ENCODE measurements at regions not wholly inside any gene's neighbourhood (a gene's known extent, or its start where the extent isn't known, plus 50 kb on each side); places are given as distances from the start of the nearest gene placed in this dataset.
A peak's percentile ranks its signal among the peaks of the same experiment; 100 is the strongest.

DNA sequence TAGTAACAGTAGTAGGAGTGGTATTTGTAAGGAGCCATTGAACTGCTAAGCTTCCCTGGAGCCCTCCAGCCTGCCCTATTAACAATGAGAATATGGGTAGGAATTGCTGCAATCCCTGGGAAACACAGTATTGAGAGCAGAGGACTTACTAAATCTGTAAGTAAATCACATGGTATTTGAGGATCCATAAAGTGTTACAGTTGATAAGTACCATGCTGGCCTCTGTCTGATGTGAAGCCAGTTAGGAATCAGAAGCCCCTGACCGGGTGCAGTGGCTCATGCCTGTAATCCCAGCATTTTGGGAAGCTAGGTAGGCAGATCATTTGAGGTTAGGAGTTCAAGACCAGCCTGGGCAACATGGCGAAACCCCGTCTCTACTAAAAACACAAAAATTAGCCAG, 224.6 kb downstream of the C1D start:
- DNase-seq (ENCODE audit: low read depth): no peak
- H3K4me3 ChIP-seq (ENCODE audit: low read depth, low read length): no peak overlapping the region
- TF ChIP-seq CTCF (IDR thresholded peaks at IDR 0.05; ENCODE audit: control insufficient read depth, extremely low read depth, insufficient read depth): no peak

- no peak for DNase-seq (ENCODE audit: low read depth)
- TF ChIP-seq CTCF (IDR thresholded peaks at IDR 0.05; ENCODE audit: control insufficient read depth, extremely low read depth, insufficient read depth): no peak
- H3K4me3 ChIP-seq (ENCODE audit: low read depth, low read length): no peak overlapping the region
Measured at GRCh38 chr2:67839242-67839641, 223.6 kb downstream of the C1D start.

DNA sequence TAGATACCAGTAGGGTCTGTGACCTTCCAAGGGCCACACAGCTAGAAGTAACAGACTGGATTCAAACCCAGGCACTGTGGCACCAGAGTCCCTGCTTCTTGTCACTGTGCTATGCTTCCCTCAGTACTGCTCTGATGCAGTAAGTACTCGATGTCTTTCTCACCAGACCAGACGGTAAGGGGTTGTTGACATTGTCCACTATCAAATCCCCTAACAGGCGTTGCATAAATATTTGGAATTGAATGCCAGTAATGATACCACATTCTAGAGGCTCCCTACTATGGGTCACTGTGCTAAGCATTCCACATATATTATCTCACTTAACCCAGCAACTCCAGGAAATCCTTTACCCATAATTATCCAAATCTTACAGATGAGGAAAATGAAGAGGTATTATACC, 223.1 kb downstream of the C1D start:
- H3K4me3 ChIP-seq (ENCODE audit: low read depth, low read length): no peak overlapping the region
- DNase-seq (ENCODE audit: low read depth): no peak
- TF ChIP-seq CTCF (IDR thresholded peaks at IDR 0.05; ENCODE audit: control insufficient read depth, extremely low read depth, insufficient read depth): no peak

DNA sequence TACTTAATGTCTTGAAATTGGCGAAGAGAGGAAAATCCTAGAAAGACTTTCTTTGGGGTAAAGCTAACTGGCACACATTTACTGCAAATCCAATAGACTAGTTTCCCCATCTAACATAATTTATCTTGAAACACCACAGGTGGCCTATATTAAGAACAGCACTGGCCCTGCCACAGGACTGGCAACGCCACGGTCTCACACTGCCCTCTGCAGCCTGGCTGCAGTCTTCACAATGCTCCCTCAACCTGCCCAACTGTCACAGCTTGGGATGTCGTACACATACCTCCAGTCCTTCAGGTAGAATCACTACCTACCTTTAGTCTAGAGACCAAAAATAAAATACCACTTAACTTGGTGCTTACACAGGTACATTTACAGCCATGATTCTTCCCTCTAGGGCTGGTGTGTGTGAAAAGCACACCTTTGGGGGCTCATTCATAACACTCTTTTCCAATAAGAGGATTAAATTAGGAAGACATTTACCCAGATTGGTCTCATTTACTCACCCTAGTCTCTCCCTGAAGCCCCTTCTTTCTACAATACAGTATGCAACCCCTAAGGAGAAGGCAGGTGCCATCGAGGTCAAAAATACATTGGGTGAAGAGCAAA, 222.2 kb downstream of the C1D start:
- DNase-seq (ENCODE audit: low read depth): peak; percentile 31
- TF ChIP-seq CTCF (IDR thresholded peaks at IDR 0.05; ENCODE audit: control insufficient read depth, extremely low read depth, insufficient read depth): peak; percentile 80
- H3K4me3 ChIP-seq (ENCODE audit: low read depth, low read length): no peak overlapping the region

GRCh38 chr2:67841711-67842110, 221.1 kb downstream of the C1D start:
- no peak for DNase-seq (ENCODE audit: low read depth)
- no peak overlapping the region for H3K4me3 ChIP-seq (ENCODE audit: low read depth, low read length)
- TF ChIP-seq CTCF (IDR thresholded peaks at IDR 0.05; ENCODE audit: control insufficient read depth, extremely low read depth, insufficient read depth): no peak

- DNase-seq (ENCODE audit: low read depth): no peak
- H3K4me3 ChIP-seq (ENCODE audit: low read depth, low read length): no peak overlapping the region
- TF ChIP-seq CTCF (IDR thresholded peaks at IDR 0.05; ENCODE audit: control insufficient read depth, extremely low read depth, insufficient read depth): no peak
Measured at GRCh38 chr2:67842375-67842959, 220.3 kb downstream of the C1D start.

GRCh38 chr2:67844024-67844540, 218.7 kb downstream of the C1D start:
- H3K4me3 ChIP-seq (ENCODE audit: low read depth, low read length): no peak overlapping the region
- no peak for DNase-seq (ENCODE audit: low read depth)
- TF ChIP-seq CTCF (IDR thresholded peaks at IDR 0.05; ENCODE audit: control insufficient read depth, extremely low read depth, insufficient read depth): no peak
